WTC11 (cell line): ENCODE measurements at regions not wholly inside any gene's neighbourhood (a gene's known extent, or its start where the extent isn't known, plus 50 kb on each side); places are given as distances from the start of the nearest gene placed in this dataset.

Source experiments
- ATAC-seq: fragments of 200-7000 bp; cut with Tn5 transposase; 2 replicates; pipeline ENCODE4 v1.10.0; 2021; ENCODE audit warnings: mild to moderate bottlenecking, moderate library complexity
- CTCF ChIA-PET: fragments of 300-600 bp; sonication (Branson Sonifier 250); formaldehyde crosslinking; loops from one replicate; lab custom pipeline; 2021; ENCODE audit warnings: antibody characterized with exemption; lab: Charles Lee
- POLR2A ChIA-PET: fragments of 350-600 bp; sonication (Branson Sonifier 250); formaldehyde crosslinking; loops from one replicate; lab custom pipeline; 2021; ENCODE audit warnings: antibody characterized with exemption; lab: Charles Lee
- DNase-seq: peaks from one replicate; pipeline ENCODE4 v3.0.0; 2021; ENCODE audit warnings: low spot score
- H3K27ac Mint-ChIP-seq: 2 replicates; pipeline ENCODE4 v1.8.0; 2021; ENCODE audit warnings: mixed read lengths
- H3K27me3 Mint-ChIP-seq: 2 replicates; pipeline ENCODE4 v1.8.0; 2021; ENCODE audit warnings: low read depth, mild to moderate bottlenecking, moderate library complexity, mixed read lengths
- H3K36me3 Mint-ChIP-seq: 2 replicates; pipeline ENCODE4 v1.8.0; 2021; ENCODE audit warnings: mixed read lengths
- H3K4me1 Mint-ChIP-seq: 2 replicates; pipeline ENCODE4 v1.8.0; 2022; ENCODE audit warnings: mixed read lengths
- H3K4me3 Mint-ChIP-seq: 2 replicates; pipeline ENCODE4 v1.8.0; 2021; ENCODE audit warnings: mild to moderate bottlenecking, moderate library complexity, mixed read lengths
- H3K9me3 Mint-ChIP-seq: 2 replicates; pipeline ENCODE4 v1.8.0; 2021; ENCODE audit warnings: mixed read lengths
- AR ChIP-seq: fragments of 250-450 bp; sonication (Bioruptor Pico); IDR thresholded peaks from 2 replicates; pipeline ENCODE4 v1.9.0; 2021; ENCODE audit warnings: mild to moderate bottlenecking
- ATF2 ChIP-seq: sonication (generic); formaldehyde crosslinking; IDR thresholded peaks from 2 replicates; pipeline ENCODE4 v1.8.1; 2022; ENCODE audit warnings: low read depth, missing genetic modification reagents, borderline replicate concordance
- CTCF ChIP-seq: fragments of 200-600 bp; IDR thresholded peaks from 2 replicates; pipeline ENCODE4 v1.8.0; 2022; ENCODE audit warnings: antibody characterized with exemption
- E2F4 ChIP-seq: sonication (generic); formaldehyde crosslinking; IDR thresholded peaks from 2 replicates; pipeline ENCODE4 v1.8.1; 2022; ENCODE audit warnings: low read depth, mild to moderate bottlenecking, moderate library complexity, missing genetic modification reagents, borderline replicate concordance
- E2F5 ChIP-seq: sonication (generic); formaldehyde crosslinking; IDR thresholded peaks from 2 replicates; pipeline ENCODE4 v1.8.1; 2022; ENCODE audit warnings: mild to moderate bottlenecking, moderate library complexity, missing genetic modification reagents
- HMGA2 ChIP-seq: fragments of 250-450 bp; sonication (Bioruptor Pico); IDR thresholded peaks from 2 replicates; pipeline ENCODE4 v1.4.0; 2021; ENCODE audit warnings: mild to moderate bottlenecking, moderate library complexity
- PREB ChIP-seq: sonication (generic); formaldehyde crosslinking; IDR thresholded peaks from 2 replicates; pipeline ENCODE4 v1.8.1; 2022; ENCODE audit warnings: mild to moderate bottlenecking, missing genetic modification reagents, moderate library complexity, borderline replicate concordance
- ZMAT4 ChIP-seq: fragments of 250-450 bp; sonication (Bioruptor Pico); IDR thresholded peaks from 2 replicates; pipeline ENCODE4 v1.9.0; 2021; ENCODE audit warnings: mild to moderate bottlenecking
- ZNF138 ChIP-seq: sonication (generic); formaldehyde crosslinking; conservative IDR thresholded peaks from 2 replicates; pipeline ENCODE4 v1.8.1; 2022; ENCODE audit warnings: mild to moderate bottlenecking, moderate library complexity, missing genetic modification reagents

- H3K4me3 Mint-ChIP-seq: no peak overlapping the region
- no peaks in the 10 kb centered on the region for H3K9me3 Mint-ChIP-seq
- POLR2A ChIA-PET: no interaction called here
- no peaks in the 10 kb centered on the region for H3K36me3 Mint-ChIP-seq
- H3K27me3 Mint-ChIP-seq: peaks cover 4% of the 10 kb centered on the region
- DNase-seq (no peak), ATAC-seq (no peak)
- H3K27ac Mint-ChIP-seq: no peak overlapping the region
- TF ChIP-seq E2F5: no peak
- peaks cover 32% of the 10 kb centered on the region for H3K4me1 Mint-ChIP-seq
- CTCF ChIA-PET: interaction anchor here (0.7 to 1.7 kb wide), 3 partner anchors 35 to 349 kb away, joined by 3 to 7 read pairs (median 7); no protein-coding TSS in a partner anchor
Observed at GRCh38 chr6:7045746-7046145, 62.0 kb upstream of the RREB1 start.

- CTCF ChIA-PET: no interaction called here
- POLR2A ChIA-PET: no interaction called here
Observed at GRCh38 chr6:7047128-7047527, 60.6 kb upstream of the RREB1 start.

More at GRCh38 chr6:7047128-7047527, 60.6 kb upstream of the RREB1 start:
- DNase-seq: no peak
- no peak for TF ChIP-seq CTCF
- no peak for TF ChIP-seq AR (CRISPR knock-in tag)
- TF ChIP-seq HMGA2 (CRISPR knock-in tag): no peak
- TF ChIP-seq ATF2 (CRISPR knock-in tag): no peak
- no peak for TF ChIP-seq ZMAT4 (CRISPR knock-in tag)
- TF ChIP-seq ZNF138 (CRISPR knock-in tag): no peak
- TF ChIP-seq E2F4 (CRISPR knock-in tag): no peak
- TF ChIP-seq PREB (CRISPR knock-in tag): no peak
- no peak overlapping the region for H3K27ac Mint-ChIP-seq
- ATAC-seq: no peak
- no peaks in the 10 kb centered on the region for H3K36me3 Mint-ChIP-seq
- peaks cover 22% of the 10 kb centered on the region for H3K4me1 Mint-ChIP-seq
- H3K27me3 Mint-ChIP-seq: peaks cover 4% of the 10 kb centered on the region; the same call in 1 of the 2 replicates
- no peaks in the 10 kb centered on the region for H3K9me3 Mint-ChIP-seq
- H3K4me3 Mint-ChIP-seq: no peak overlapping the region
